BLaER1 (cell line): ENCODE measurements at regions not wholly inside any gene's neighbourhood (a gene's known extent, or its start where the extent isn't known, plus 50 kb on each side); places are given as distances from the start of the nearest gene placed in this dataset.

Source experiments
- H3K27ac ChIP-seq: shearing (Covaris generic); formaldehyde crosslinking; 2 replicates; pipeline ENCODE4 v1.8.1; 2022
- H3K27me3 ChIP-seq: shearing (Covaris generic); formaldehyde crosslinking; 2 replicates; pipeline ENCODE4 v1.8.1; 2022
- H3K36me3 ChIP-seq: shearing (Covaris generic); formaldehyde crosslinking; 2 replicates; pipeline ENCODE4 v1.8.1; 2022
- H3K4me1 ChIP-seq: shearing (Covaris generic); formaldehyde crosslinking; 2 replicates; pipeline ENCODE4 v1.8.1; 2022
- H3K4me2 ChIP-seq: shearing (Covaris generic); formaldehyde crosslinking; 2 replicates; pipeline ENCODE4 v1.8.1; 2022
- H3K4me3 ChIP-seq: shearing (Covaris generic); formaldehyde crosslinking; 2 replicates; pipeline ENCODE4 v1.8.1; 2022
- H3K9ac ChIP-seq: shearing (Covaris generic); formaldehyde crosslinking; 2 replicates; pipeline ENCODE4 v1.8.1; 2022
- H3K9me3 ChIP-seq: shearing (Covaris generic); formaldehyde crosslinking; 2 replicates; pipeline ENCODE4 v1.8.1; 2022
- H4K20me1 ChIP-seq: shearing (Covaris generic); formaldehyde crosslinking; 2 replicates; pipeline ENCODE4 v1.8.1; 2022
- Cebpa-rat ChIP-seq: shearing (Covaris generic); IDR thresholded peaks from 2 replicates; pipeline ENCODE4 v1.8.1; 2022

- H3K9ac ChIP-seq = no peak overlapping the region
- no peaks in the 10 kb centered on the region for H3K36me3 ChIP-seq
- no peak overlapping the region for H3K4me3 ChIP-seq
- no peak overlapping the region for H3K27ac ChIP-seq
- H4K20me1 ChIP-seq = no peaks in the 10 kb centered on the region
- peaks cover 66% of the 10 kb centered on the region for H3K4me1 ChIP-seq
- H3K27me3 ChIP-seq = no peaks in the 10 kb centered on the region
- H3K9me3 ChIP-seq = no peaks in the 10 kb centered on the region
- peak overlapping the region; percentile 67 for H3K4me2 ChIP-seq
- no peak for TF ChIP-seq Cebpa-rat
These were observed 415.4 kb downstream of the MN1 start for GRCh38 chr22:27386186-27386585.

DNA sequence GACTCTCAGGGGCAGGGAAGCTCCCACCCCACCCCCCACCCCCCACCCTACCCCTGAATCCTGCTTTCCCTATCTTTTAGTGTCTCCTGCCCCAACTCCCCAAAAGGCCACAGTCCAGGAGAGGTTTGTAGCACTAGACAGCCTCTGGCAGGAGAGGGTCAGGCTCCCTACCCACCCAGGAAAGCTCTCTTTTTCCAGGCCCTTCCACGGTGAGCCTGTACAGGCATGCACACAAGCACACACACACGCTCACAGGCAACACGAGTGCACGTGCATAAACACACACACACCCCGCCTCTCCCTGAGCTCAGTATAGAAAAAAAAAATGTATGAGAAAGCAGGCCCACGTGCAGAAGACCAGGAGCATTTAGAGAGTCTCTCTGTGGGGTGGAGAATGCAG is 414.0 kb downstream of the MN1 start:
- H3K9ac ChIP-seq = peak overlapping the region; percentile 5; the same call in 1 of the 2 replicates
- no peaks in the 10 kb centered on the region for H3K9me3 ChIP-seq
- no peak for TF ChIP-seq Cebpa-rat
- H3K27ac ChIP-seq = no peak overlapping the region
- no peaks in the 10 kb centered on the region for H3K36me3 ChIP-seq
- no peak overlapping the region for H3K4me3 ChIP-seq
- no peaks in the 10 kb centered on the region for H3K27me3 ChIP-seq
- H3K4me2 ChIP-seq = peak overlapping the region; percentile 74
- no peaks in the 10 kb centered on the region for H4K20me1 ChIP-seq
- H3K4me1 ChIP-seq = peaks cover 52% of the 10 kb centered on the region

- H3K27ac ChIP-seq = no peak overlapping the region
- TF ChIP-seq Cebpa-rat = no peak
- peaks cover 46% of the 10 kb centered on the region for H3K4me1 ChIP-seq
- H3K4me2 ChIP-seq = peak overlapping the region; percentile 74
- H3K9me3 ChIP-seq = no peaks in the 10 kb centered on the region
- H3K9ac ChIP-seq = peak overlapping the region; percentile 5; the same call in 1 of the 2 replicates
- H3K36me3 ChIP-seq = no peaks in the 10 kb centered on the region
- H4K20me1 ChIP-seq = no peaks in the 10 kb centered on the region
- no peaks in the 10 kb centered on the region for H3K27me3 ChIP-seq
- no peak overlapping the region for H3K4me3 ChIP-seq
These were observed 413.4 kb downstream of the MN1 start for GRCh38 chr22:27388090-27388600.

DNA sequence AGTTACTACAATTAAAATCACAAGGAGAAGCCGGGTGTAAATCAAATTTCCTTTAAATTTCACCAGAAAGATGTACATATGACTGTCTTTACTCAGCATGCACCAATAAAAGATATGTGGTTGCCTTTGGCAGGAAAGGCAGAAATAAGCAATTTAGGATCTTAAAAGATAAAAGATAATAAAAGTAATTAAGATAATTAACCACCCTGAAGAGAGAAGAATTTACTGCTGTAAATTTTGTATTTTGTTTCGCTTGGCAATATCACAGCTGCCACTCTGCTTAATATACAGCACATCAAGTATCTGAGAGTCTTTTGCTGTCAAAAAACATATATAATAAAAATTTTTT is 411.9 kb downstream of the MN1 start:
- H3K36me3 ChIP-seq = no peaks in the 10 kb centered on the region
- peaks cover 43% of the 10 kb centered on the region for H3K4me1 ChIP-seq
- H3K9ac ChIP-seq = no peak overlapping the region
- H3K4me3 ChIP-seq = no peak overlapping the region
- no peaks in the 10 kb centered on the region for H4K20me1 ChIP-seq
- no peak for TF ChIP-seq Cebpa-rat
- no peaks in the 10 kb centered on the region for H3K27me3 ChIP-seq
- H3K4me2 ChIP-seq = no peak overlapping the region
- no peaks in the 10 kb centered on the region for H3K9me3 ChIP-seq
- no peak overlapping the region for H3K27ac ChIP-seq

DNA sequence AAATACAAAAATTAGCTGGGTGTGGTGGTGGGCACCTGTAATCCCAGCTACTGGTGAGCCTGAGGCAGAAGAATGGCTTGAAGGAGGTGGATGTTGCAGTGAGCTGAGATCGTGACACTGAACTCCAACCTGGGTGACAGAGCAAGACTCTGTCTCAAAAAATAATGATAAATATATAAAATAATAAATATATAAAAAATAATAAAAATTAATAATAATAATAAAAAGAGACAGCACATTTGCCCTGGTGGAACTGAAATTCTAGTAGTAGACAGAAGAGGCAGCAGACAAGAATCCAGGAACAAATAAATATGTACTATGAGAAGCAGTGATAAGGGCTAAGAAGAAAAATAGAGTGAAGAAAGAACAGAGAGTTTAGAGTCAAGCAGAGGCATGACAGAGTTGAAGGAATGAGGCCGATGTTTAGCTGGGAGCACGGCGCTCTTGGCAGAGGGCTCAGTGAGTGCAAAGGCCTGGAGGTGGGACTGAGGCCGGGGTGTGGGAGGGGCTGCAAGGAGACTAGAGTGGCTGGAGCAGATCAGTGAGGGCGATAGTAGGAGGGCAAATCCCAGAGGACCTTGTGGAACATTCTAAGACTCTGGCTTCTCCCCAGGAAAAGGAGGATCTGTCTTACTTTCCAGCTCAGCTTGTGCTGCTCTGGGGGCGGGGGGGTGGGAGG is 410.3 kb downstream of the MN1 start:
- Histone ChIP-seq H4K20me1 (no peaks in the 10 kb centered on the region), H3K4me1 (peaks cover 31% of the 10 kb centered on the region), H3K4me3 (no peak overlapping the region), H3K27ac (no peak overlapping the region), H3K36me3 (no peaks in the 10 kb centered on the region), H3K9ac (no peak overlapping the region), H3K9me3 (no peaks in the 10 kb centered on the region), H3K27me3 (no peaks in the 10 kb centered on the region), H3K4me2 (no peak overlapping the region)
- TF ChIP-seq Cebpa-rat = no peak

GRCh38 chr22:27393371-27393770 is 408.2 kb downstream of the MN1 start:
- Histone ChIP-seq H4K20me1 (no peaks in the 10 kb centered on the region), H3K4me3 (no peak overlapping the region), H3K9me3 (no peaks in the 10 kb centered on the region), H3K4me1 (peaks cover 11% of the 10 kb centered on the region), H3K27me3 (no peaks in the 10 kb centered on the region), H3K4me2 (no peak overlapping the region), H3K36me3 (no peaks in the 10 kb centered on the region), H3K27ac (no peak overlapping the region), H3K9ac (no peak overlapping the region)
- no peak for TF ChIP-seq Cebpa-rat

GRCh38 chr22:27394806-27395404 is 406.7 kb downstream of the MN1 start:
- no peak for TF ChIP-seq Cebpa-rat
- H3K27me3 ChIP-seq = no peaks in the 10 kb centered on the region

GRCh38 chr22:27397036-27397953 is 404.3 kb downstream of the MN1 start:
- no peak for TF ChIP-seq Cebpa-rat
- Histone ChIP-seq H3K27me3 (no peaks in the 10 kb centered on the region), H3K9me3 (no peaks in the 10 kb centered on the region), H4K20me1 (no peaks in the 10 kb centered on the region), H3K4me3 (no peak overlapping the region), H3K9ac (no peak overlapping the region), H3K4me2 (no peak overlapping the region), H3K27ac (no peak overlapping the region), H3K4me1 (no peaks in the 10 kb centered on the region), H3K36me3 (no peaks in the 10 kb centered on the region)

More at GRCh38 chr22:27394806-27395404, 406.7 kb downstream of the MN1 start:
- Histone ChIP-seq H3K4me1 (no peaks in the 10 kb centered on the region), H3K9me3 (no peaks in the 10 kb centered on the region), H3K4me2 (no peak overlapping the region), H3K27ac (no peak overlapping the region), H3K4me3 (no peak overlapping the region), H4K20me1 (no peaks in the 10 kb centered on the region), H3K9ac (no peak overlapping the region), H3K36me3 (no peaks in the 10 kb centered on the region)

DNA sequence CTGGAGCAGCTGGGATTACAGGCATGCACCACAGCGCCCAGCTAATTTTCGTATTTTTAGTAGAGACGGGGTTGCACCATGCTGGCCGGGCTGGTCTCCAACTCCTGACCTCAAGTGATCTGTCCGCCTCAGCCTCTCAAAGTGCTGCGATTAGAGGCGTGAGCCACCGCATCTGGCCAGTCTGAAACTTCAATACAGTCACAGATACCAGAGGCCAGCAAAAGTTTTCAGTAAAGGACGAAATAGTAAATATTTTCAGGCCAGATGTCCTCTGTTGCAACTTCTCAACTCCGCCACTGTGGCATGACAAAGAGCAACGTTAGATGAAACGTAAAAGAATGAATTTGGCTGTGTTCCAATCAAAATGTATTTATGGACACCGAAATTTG is 403.6 kb downstream of the MN1 start:
- no peaks in the 10 kb centered on the region for H3K4me1 ChIP-seq
- H3K36me3 ChIP-seq = no peaks in the 10 kb centered on the region
- TF ChIP-seq Cebpa-rat = no peak
- H3K4me3 ChIP-seq = no peak overlapping the region
- H4K20me1 ChIP-seq = no peaks in the 10 kb centered on the region
- no peaks in the 10 kb centered on the region for H3K9me3 ChIP-seq
- H3K27ac ChIP-seq = no peak overlapping the region
- no peak overlapping the region for H3K9ac ChIP-seq
- H3K27me3 ChIP-seq = no peaks in the 10 kb centered on the region
- no peak overlapping the region for H3K4me2 ChIP-seq

- Histone ChIP-seq H3K9me3 (no peaks in the 10 kb centered on the region; the same call in 1 of the 2 replicates), H3K27me3 (no peaks in the 10 kb centered on the region), H3K36me3 (no peaks in the 10 kb centered on the region), H3K9ac (no peak overlapping the region), H4K20me1 (no peaks in the 10 kb centered on the region), H3K4me1 (no peaks in the 10 kb centered on the region), H3K4me2 (no peak overlapping the region), H3K27ac (no peak overlapping the region), H3K4me3 (no peak overlapping the region)
- TF ChIP-seq Cebpa-rat = no peak
These were observed 402.4 kb downstream of the MN1 start for GRCh38 chr22:27399161-27399560.
